Right lobe of liver (tissue), 4 donors: ENCODE measurements at regions not wholly inside any gene's neighbourhood (a gene's known extent, or its start where the extent isn't known, plus 50 kb on each side); places are given as distances from the start of the nearest gene placed in this dataset.

Experiments used
- POLR2A ChIP-seq: fragments of 450-650 bp; IDR thresholded peaks from one replicate; pipeline ENCODE4 v1.6.1; 2017; ENCODE audit warnings: antibody characterized with exemption, mild to moderate bottlenecking
- TF ChIP-seq, protein P1 (sequence below), 4 donors: fragments of 200-600 bp in 3 of 4; fragments of 450-650 bp in 1 of 4; IDR thresholded peaks; one replicate each; pipeline versions ENCODE4 v1.5.1 to v1.8.0; 2016 to 2022; ENCODE audit warnings: antibody characterized with exemption in 4 of 4, mild to moderate bottlenecking in 2 of 4
- donor health status: DM: no; HTN: no; CAD: no.
- donor health status: DM: no; HTN: no; CAD: no.
- donor health status: DM: no; HTN: yes; CAD: no.

DNA sequence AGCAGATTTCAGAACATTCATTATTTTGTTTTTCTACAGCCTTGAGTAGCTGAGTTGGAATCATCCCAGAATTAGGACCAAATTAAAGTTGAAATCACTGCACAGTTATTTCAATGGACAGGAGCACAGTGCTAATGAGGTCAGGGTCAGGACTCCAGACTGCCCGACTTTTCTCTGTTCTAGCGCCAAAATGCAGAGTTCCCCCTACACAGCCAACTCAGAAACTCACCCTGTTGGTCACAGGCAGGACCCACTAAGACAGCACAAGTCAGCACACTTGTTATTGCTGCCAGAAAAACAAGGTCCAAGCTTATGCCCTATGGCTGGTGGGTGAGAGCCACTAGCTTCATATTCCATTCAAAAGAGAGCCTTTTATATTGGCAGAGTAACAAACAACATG is 198.1 kb upstream of the KRR1 start:
- TF ChIP-seq, protein P1, sequence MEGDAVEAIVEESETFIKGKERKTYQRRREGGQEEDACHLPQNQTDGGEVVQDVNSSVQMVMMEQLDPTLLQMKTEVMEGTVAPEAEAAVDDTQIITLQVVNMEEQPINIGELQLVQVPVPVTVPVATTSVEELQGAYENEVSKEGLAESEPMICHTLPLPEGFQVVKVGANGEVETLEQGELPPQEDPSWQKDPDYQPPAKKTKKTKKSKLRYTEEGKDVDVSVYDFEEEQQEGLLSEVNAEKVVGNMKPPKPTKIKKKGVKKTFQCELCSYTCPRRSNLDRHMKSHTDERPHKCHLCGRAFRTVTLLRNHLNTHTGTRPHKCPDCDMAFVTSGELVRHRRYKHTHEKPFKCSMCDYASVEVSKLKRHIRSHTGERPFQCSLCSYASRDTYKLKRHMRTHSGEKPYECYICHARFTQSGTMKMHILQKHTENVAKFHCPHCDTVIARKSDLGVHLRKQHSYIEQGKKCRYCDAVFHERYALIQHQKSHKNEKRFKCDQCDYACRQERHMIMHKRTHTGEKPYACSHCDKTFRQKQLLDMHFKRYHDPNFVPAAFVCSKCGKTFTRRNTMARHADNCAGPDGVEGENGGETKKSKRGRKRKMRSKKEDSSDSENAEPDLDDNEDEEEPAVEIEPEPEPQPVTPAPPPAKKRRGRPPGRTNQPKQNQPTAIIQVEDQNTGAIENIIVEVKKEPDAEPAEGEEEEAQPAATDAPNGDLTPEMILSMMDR (IDR thresholded peaks at IDR 0.05) = no peak
- no peak for TF ChIP-seq POLR2A
